HEK293 (cell line): ENCODE measurements at regions not wholly inside any gene's neighbourhood (a gene's known extent, or its start where the extent isn't known, plus 50 kb on each side); places are given as distances from the start of the nearest gene placed in this dataset.
A peak's percentile ranks its signal among the peaks of the same experiment; 100 is the strongest.

Source experiments
- CTCF ChIA-PET: fragments of 350-600 bp; formaldehyde crosslinking; extraction: SDS; loops from one replicate; lab custom pipeline; 2021; ENCODE audit warnings: antibody characterized with exemption; lab: Yijun Ruan, JAX
- POLR2A ChIA-PET: fragments of 300-600 bp; formaldehyde crosslinking; extraction: SDS; loops from one replicate; lab custom pipeline; 2020; ENCODE audit warnings: antibody characterized with exemption, inconsistent platforms; lab: Yijun Ruan, JAX
- H3K27ac ChIP-seq: fragments of 200-500 bp; sonication (Bioruptor generic); 2 replicates; pipeline ENCODE4 v1.5.1; 2014; ENCODE audit warnings: low read depth, low read length, control low read depth, inconsistent platforms; ENCODE audit errors: extremely low read depth
- H3K36me3 ChIP-seq, 2 experiments: fragments of 200-500 bp in 1 of 2; sonication (Bioruptor generic) in 1 of 2; 1 replicate in 1 of 2; 2 replicates in 1 of 2; pipeline ENCODE4 v1.5.1; 2014 to 2017; ENCODE audit warnings: inconsistent platforms in 2 of 2, low read length in 2 of 2; ENCODE audit not compliant: control insufficient read depth in 2 of 2, insufficient read depth in 1 of 2
- H3K4me1 ChIP-seq: fragments of 200-500 bp; sonication (Bioruptor generic); 2 replicates; pipeline ENCODE4 v1.5.1; 2014; ENCODE audit warnings: mild to moderate bottlenecking, low read length, inconsistent platforms; ENCODE audit not compliant: control insufficient read depth, insufficient read depth
- H3K4me3 ChIP-seq: 2 replicates; pipeline ENCODE4 v1.5.1; 2011; ENCODE audit warnings: low read depth, mild to moderate bottlenecking, control low read depth, low read length, moderate library complexity
- H3K9me3 ChIP-seq: fragments of 200-500 bp; sonication (Bioruptor generic); 2 replicates; pipeline ENCODE4 v1.5.1; 2014; ENCODE audit warnings: low read depth, low read length, inconsistent platforms; ENCODE audit not compliant: control insufficient read depth, insufficient read depth
- MZF1 ChIP-seq: fragments of 450-650 bp; formaldehyde crosslinking; IDR thresholded peaks from 2 replicates; pipeline ENCODE4 v1.5.1; 2017; ENCODE audit warnings: missing biosample characterization, missing genetic modification characterization, borderline replicate concordance
- OSR2 ChIP-seq: fragments of 450-650 bp; formaldehyde crosslinking; IDR thresholded peaks from 2 replicates; pipeline ENCODE4 v1.5.1; 2016; ENCODE audit warnings: missing biosample characterization, missing genetic modification characterization
- WT1 ChIP-seq: fragments of 450-650 bp; formaldehyde crosslinking; IDR thresholded peaks from 2 replicates; pipeline ENCODE4 v1.5.1; 2016; ENCODE audit warnings: missing biosample characterization, missing genetic modification characterization
- ZBTB20 ChIP-seq: fragments of 450-650 bp; formaldehyde crosslinking; IDR thresholded peaks from 2 replicates; pipeline ENCODE4 v1.5.1; 2016; ENCODE audit warnings: missing biosample characterization, missing genetic modification characterization
- ZBTB44 ChIP-seq: fragments of 450-650 bp; IDR thresholded peaks from 2 replicates; pipeline ENCODE4 v1.5.1; 2018; ENCODE audit warnings: missing biosample characterization, mild to moderate bottlenecking, missing genetic modification characterization
- ZBTB8A ChIP-seq: fragments of 450-650 bp; formaldehyde crosslinking; IDR thresholded peaks from 2 replicates; pipeline ENCODE4 v1.5.1; 2016; ENCODE audit warnings: missing biosample characterization, missing genetic modification characterization
- ZNF112 ChIP-seq: fragments of 450-650 bp; formaldehyde crosslinking; IDR thresholded peaks from 2 replicates; pipeline ENCODE4 v1.5.0; 2017; ENCODE audit warnings: missing biosample characterization, missing genetic modification characterization
- ZNF202 ChIP-seq: fragments of 450-650 bp; formaldehyde crosslinking; IDR thresholded peaks from 2 replicates; pipeline ENCODE4 v1.5.1; 2016; ENCODE audit warnings: missing biosample characterization, missing genetic modification characterization, borderline replicate concordance
- ZNF280D ChIP-seq: fragments of 450-650 bp; formaldehyde crosslinking; IDR thresholded peaks from 2 replicates; pipeline ENCODE4 v1.5.1; 2016; ENCODE audit warnings: missing biosample characterization, missing genetic modification characterization
- ZNF37A ChIP-seq: fragments of 450-650 bp; IDR thresholded peaks from 2 replicates; pipeline ENCODE4 v1.5.1; 2018; ENCODE audit warnings: missing biosample characterization, missing genetic modification characterization
- ZNF426 ChIP-seq: fragments of 450-650 bp; formaldehyde crosslinking; IDR thresholded peaks from 2 replicates; pipeline ENCODE4 v1.5.1; 2017; ENCODE audit warnings: missing biosample characterization, missing genetic modification characterization, mild to moderate bottlenecking, inconsistent platforms, moderate library complexity
- ZNF561 ChIP-seq: fragments of 450-650 bp; IDR thresholded peaks from 2 replicates; pipeline ENCODE4 v1.5.1; 2018; ENCODE audit warnings: missing biosample characterization, missing genetic modification characterization, borderline replicate concordance
- ZNF571 ChIP-seq: fragments of 450-650 bp; formaldehyde crosslinking; IDR thresholded peaks from 2 replicates; pipeline ENCODE4 v1.5.0; 2017; ENCODE audit warnings: missing biosample characterization, missing genetic modification characterization
- ZNF600 ChIP-seq: fragments of 450-650 bp; formaldehyde crosslinking; IDR thresholded peaks from 2 replicates; pipeline ENCODE4 v1.5.1; 2016; ENCODE audit warnings: missing biosample characterization, missing genetic modification characterization
- ZNF626 ChIP-seq: fragments of 450-650 bp; sonication (Bioruptor Pico); formaldehyde crosslinking; IDR thresholded peaks from 2 replicates; pipeline ENCODE4 v1.5.1; 2018; ENCODE audit warnings: missing biosample characterization, missing genetic modification characterization, inconsistent platforms
- ZNF677 ChIP-seq: fragments of 450-650 bp; IDR thresholded peaks from 2 replicates; pipeline ENCODE4 v1.5.0; 2018; ENCODE audit warnings: missing biosample characterization, mild to moderate bottlenecking, missing genetic modification characterization, moderate library complexity
- ZNF707 ChIP-seq: fragments of 450-650 bp; formaldehyde crosslinking; IDR thresholded peaks from 2 replicates; pipeline ENCODE4 v1.5.1; 2016; ENCODE audit warnings: missing biosample characterization, missing genetic modification characterization
- ZNF776 ChIP-seq: fragments of 450-650 bp; formaldehyde crosslinking; IDR thresholded peaks from 2 replicates; pipeline ENCODE4 v1.5.0; 2017; ENCODE audit warnings: missing biosample characterization, missing genetic modification characterization, borderline replicate concordance
- ZNF777 ChIP-seq: fragments of 450-650 bp; formaldehyde crosslinking; IDR thresholded peaks from 2 replicates; pipeline ENCODE4 v1.5.1; 2017; ENCODE audit warnings: missing biosample characterization, missing genetic modification characterization, borderline replicate concordance
- ZSCAN16 ChIP-seq: fragments of 450-650 bp; formaldehyde crosslinking; IDR thresholded peaks from 2 replicates; pipeline ENCODE4 v1.5.1; 2016; ENCODE audit warnings: missing biosample characterization, missing genetic modification characterization
- TF ChIP-seq, protein P1 (sequence below): fragments of 450-650 bp; formaldehyde crosslinking; IDR thresholded peaks from 2 replicates; pipeline ENCODE4 v1.5.1; 2016; ENCODE audit warnings: missing biosample characterization, missing genetic modification characterization, low read depth
- TF ChIP-seq, protein P2 (sequence below): fragments of 450-650 bp; formaldehyde crosslinking; IDR thresholded peaks from 2 replicates; pipeline ENCODE4 v1.5.1; 2017; ENCODE audit warnings: missing biosample characterization, missing genetic modification characterization
- TF ChIP-seq, protein P3 (sequence below): fragments of 450-650 bp; formaldehyde crosslinking; IDR thresholded peaks from 2 replicates; pipeline ENCODE4 v1.5.1; 2017; ENCODE audit warnings: missing biosample characterization, missing genetic modification characterization

DNA sequence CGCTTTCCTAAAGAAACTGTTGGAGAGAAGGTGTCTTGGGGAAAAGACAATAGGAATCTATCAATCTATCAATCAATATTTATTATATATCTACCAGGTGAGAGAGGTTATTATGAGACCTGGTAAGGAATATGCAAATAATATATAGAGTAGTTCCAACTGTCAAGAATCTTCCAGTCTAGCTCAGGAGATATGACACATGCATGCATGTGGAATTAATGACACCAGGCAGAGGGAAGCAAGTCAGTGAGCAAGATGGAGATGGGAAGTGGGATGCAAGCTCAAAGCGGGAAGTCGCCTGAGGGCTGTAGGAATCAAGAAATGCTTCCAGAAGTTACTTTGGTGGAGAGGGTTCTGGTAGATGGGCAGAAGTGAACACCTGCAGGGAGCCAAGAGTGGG, 187.4 kb upstream of the NRP1 start:
- no peaks in the 10 kb centered on the region for H3K36me3 ChIP-seq
- peaks cover 5% of the 10 kb centered on the region; the same call in 1 of the 2 replicates for H3K4me1 ChIP-seq
- H3K4me3 ChIP-seq: no peak overlapping the region
- ChIA-PET CTCF (interaction anchor here (0.7 to 1.6 kb wide), 2 partner anchors 189 to 1284 kb away, joined by 3 read pairs; no protein-coding TSS in a partner anchor), POLR2A (no interaction called here)
- H3K27ac ChIP-seq: no peak overlapping the region
- no peak for TF ChIP-seq ZNF707 (tag by site-specific recombination)
- no peak for TF ChIP-seq ZSCAN16
- no peak for TF ChIP-seq ZBTB8A (tag by site-specific recombination)
- TF ChIP-seq OSR2 (tag by site-specific recombination): no peak
- TF ChIP-seq ZNF677: no peak
- no peaks in the 10 kb centered on the region for H3K9me3 ChIP-seq

- POLR2A ChIA-PET: no interaction called here
- no peak overlapping the region for H3K27ac ChIP-seq
- CTCF ChIA-PET: interaction anchor here (1.6 kb wide), 1 partner anchor 188 kb away, joined by 3 read pairs; no protein-coding TSS in a partner anchor
- H3K36me3 ChIP-seq: no peaks in the 10 kb centered on the region
- TF ChIP-seq ZBTB44 (tag by site-specific recombination) (no peak), ZNF571 (tag by site-specific recombination) (no peak), ZNF777 (tag by site-specific recombination) (no peak), ZBTB20 (tag by site-specific recombination) (no peak), ZNF626 (tag by site-specific recombination) (no peak), ZNF426 (tag by site-specific recombination) (no peak), ZNF776 (tag by site-specific recombination) (no peak), ZNF280D (tag by site-specific recombination) (no peak), ZNF202 (tag by site-specific recombination) (no peak), ZNF600 (tag by site-specific recombination) (0 out of 2 replicates have a peak, but pooled peaks have one; percentile 10), WT1 (tag by site-specific recombination) (peak; percentile 39; the same call in 1 of the 2 replicates), ZNF112 (tag by site-specific recombination) (no peak), ZBTB8A (tag by site-specific recombination) (no peak), ZNF37A (tag by site-specific recombination) (no peak), ZNF561 (tag by site-specific recombination) (no peak), MZF1 (tag by site-specific recombination) (no peak)
- TF ChIP-seq, protein P1, sequence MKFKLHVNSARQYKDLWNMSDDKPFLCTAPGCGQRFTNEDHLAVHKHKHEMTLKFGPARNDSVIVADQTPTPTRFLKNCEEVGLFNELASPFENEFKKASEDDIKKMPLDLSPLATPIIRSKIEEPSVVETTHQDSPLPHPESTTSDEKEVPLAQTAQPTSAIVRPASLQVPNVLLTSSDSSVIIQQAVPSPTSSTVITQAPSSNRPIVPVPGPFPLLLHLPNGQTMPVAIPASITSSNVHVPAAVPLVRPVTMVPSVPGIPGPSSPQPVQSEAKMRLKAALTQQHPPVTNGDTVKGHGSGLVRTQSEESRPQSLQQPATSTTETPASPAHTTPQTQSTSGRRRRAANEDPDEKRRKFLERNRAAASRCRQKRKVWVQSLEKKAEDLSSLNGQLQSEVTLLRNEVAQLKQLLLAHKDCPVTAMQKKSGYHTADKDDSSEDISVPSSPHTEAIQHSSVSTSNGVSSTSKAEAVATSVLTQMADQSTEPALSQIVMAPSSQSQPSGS: 0 out of 2 replicates have a peak, but pooled peaks have one; percentile 65
- TF ChIP-seq, protein P2, sequence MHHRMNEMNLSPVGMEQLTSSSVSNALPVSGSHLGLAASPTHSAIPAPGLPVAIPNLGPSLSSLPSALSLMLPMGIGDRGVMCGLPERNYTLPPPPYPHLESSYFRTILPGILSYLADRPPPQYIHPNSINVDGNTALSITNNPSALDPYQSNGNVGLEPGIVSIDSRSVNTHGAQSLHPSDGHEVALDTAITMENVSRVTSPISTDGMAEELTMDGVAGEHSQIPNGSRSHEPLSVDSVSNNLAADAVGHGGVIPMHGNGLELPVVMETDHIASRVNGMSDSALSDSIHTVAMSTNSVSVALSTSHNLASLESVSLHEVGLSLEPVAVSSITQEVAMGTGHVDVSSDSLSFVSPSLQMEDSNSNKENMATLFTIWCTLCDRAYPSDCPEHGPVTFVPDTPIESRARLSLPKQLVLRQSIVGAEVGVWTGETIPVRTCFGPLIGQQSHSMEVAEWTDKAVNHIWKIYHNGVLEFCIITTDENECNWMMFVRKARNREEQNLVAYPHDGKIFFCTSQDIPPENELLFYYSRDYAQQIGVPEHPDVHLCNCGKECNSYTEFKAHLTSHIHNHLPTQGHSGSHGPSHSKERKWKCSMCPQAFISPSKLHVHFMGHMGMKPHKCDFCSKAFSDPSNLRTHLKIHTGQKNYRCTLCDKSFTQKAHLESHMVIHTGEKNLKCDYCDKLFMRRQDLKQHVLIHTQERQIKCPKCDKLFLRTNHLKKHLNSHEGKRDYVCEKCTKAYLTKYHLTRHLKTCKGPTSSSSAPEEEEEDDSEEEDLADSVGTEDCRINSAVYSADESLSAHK: no peak
- TF ChIP-seq, protein P3, sequence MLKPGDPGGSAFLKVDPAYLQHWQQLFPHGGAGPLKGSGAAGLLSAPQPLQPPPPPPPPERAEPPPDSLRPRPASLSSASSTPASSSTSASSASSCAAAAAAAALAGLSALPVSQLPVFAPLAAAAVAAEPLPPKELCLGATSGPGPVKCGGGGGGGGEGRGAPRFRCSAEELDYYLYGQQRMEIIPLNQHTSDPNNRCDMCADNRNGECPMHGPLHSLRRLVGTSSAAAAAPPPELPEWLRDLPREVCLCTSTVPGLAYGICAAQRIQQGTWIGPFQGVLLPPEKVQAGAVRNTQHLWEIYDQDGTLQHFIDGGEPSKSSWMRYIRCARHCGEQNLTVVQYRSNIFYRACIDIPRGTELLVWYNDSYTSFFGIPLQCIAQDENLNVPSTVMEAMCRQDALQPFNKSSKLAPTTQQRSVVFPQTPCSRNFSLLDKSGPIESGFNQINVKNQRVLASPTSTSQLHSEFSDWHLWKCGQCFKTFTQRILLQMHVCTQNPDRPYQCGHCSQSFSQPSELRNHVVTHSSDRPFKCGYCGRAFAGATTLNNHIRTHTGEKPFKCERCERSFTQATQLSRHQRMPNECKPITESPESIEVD (tag by site-specific recombination): 0 out of 2 replicates have a peak, but pooled peaks have one; percentile 26
- peaks cover 5% of the 10 kb centered on the region; the same call in 1 of the 2 replicates for H3K4me1 ChIP-seq
- H3K9me3 ChIP-seq: no peaks in the 10 kb centered on the region
- no peak overlapping the region for H3K4me3 ChIP-seq
These were observed 186.6 kb upstream of the NRP1 start for GRCh38 chr10:33521062-33521461.
